SU-DHL-6 (cell line): ENCODE measurements at regions not wholly inside any gene's neighbourhood (a gene's known extent, or its start where the extent isn't known, plus 50 kb on each side); places are given as distances from the start of the nearest gene placed in this dataset.

Experiments used
- H2AFZ ChIP-seq: fragments of 200-600 bp; sonication (generic); 2 replicates; pipeline ENCODE4 v1.6.1; 2014; ENCODE audit warnings: low read depth, mild to moderate bottlenecking, moderate library complexity, mixed read lengths, antibody characterized with exemption, low read length; ENCODE audit not compliant: severe bottlenecking
- H3F3A ChIP-seq: fragments of 200-600 bp; shearing (Covaris generic); 2 replicates; pipeline ENCODE4 v1.6.0; 2016; ENCODE audit warnings: antibody characterized with exemption, mild to moderate bottlenecking; ENCODE audit not compliant: insufficient read depth
- H3K27ac ChIP-seq: fragments of 200-600 bp; sonication (generic); 2 replicates; pipeline ENCODE4 v1.5.1; 2016; ENCODE audit warnings: low read depth, mild to moderate bottlenecking, low read length, moderate library complexity, mixed read lengths
- H3K27me3 ChIP-seq: fragments of 200-600 bp; sonication (generic), shearing (Covaris generic); 2 replicates; pipeline ENCODE4 v1.6.0; 2014; ENCODE audit warnings: mild to moderate bottlenecking, low read length
- H3K36me3 ChIP-seq: fragments of 200-600 bp; sonication (generic); 2 replicates; pipeline ENCODE4 v1.6.1; 2014; ENCODE audit warnings: mild to moderate bottlenecking, low read length, mixed read lengths
- H3K4me2 ChIP-seq: fragments of 300-600, 200-600 bp; shearing (Covaris generic), sonication (generic); 2 replicates; pipeline ENCODE4 v1.6.0; 2014; ENCODE audit warnings: low read length, low read depth, mild to moderate bottlenecking; ENCODE audit not compliant: poor library complexity, severe bottlenecking
- H3K4me3 ChIP-seq: fragments of 200-600 bp; sonication (generic); 2 replicates; pipeline ENCODE4 v1.5.1; 2014; ENCODE audit warnings: antibody characterized with exemption, low read length, mild to moderate bottlenecking, mixed read lengths; ENCODE audit not compliant: insufficient read depth, poor library complexity, severe bottlenecking
- H3K79me2 ChIP-seq: fragments of 200-600 bp; sonication (generic); 2 replicates; pipeline ENCODE4 v1.6.1; 2014; ENCODE audit warnings: mild to moderate bottlenecking, low read length, moderate library complexity; ENCODE audit not compliant: insufficient read depth
- H3K9ac ChIP-seq: fragments of 200-600 bp; sonication (generic); 2 replicates; pipeline ENCODE4 v1.7.0; 2014; ENCODE audit warnings: mild to moderate bottlenecking, low read length
- H3K9me2 ChIP-seq: fragments of 200-600 bp; sonication (generic); replicated peaks from 2 replicates; pipeline ENCODE4 v1.6.1; 2014; ENCODE audit warnings: low read length; ENCODE audit not compliant: insufficient read depth
- H3K9me3 ChIP-seq: fragments of 200-600 bp; sonication (generic); 2 replicates; pipeline ENCODE4 v1.6.1; 2014; ENCODE audit warnings: low read length, mixed read lengths; ENCODE audit not compliant: insufficient read depth
- H4K20me1 ChIP-seq: fragments of 200-600 bp; sonication (generic); 2 replicates; pipeline ENCODE4 v1.6.1; 2014; ENCODE audit warnings: low read depth, mild to moderate bottlenecking, antibody characterized with exemption, low read length, moderate library complexity, mixed read lengths
- CTCF ChIP-seq: fragments of 200-600 bp; sonication (generic); IDR thresholded peaks from one replicate; pipeline ENCODE4 v1.5.1; 2017; ENCODE audit warnings: antibody characterized with exemption, mild to moderate bottlenecking, low read length, moderate library complexity; ENCODE audit not compliant: insufficient read depth, poor library complexity, severe bottlenecking
- EZH2phosphoT487 ChIP-seq: fragments of 200-600 bp; sonication (generic), shearing (Covaris generic); conservative IDR thresholded peaks from 2 replicates; pipeline ENCODE4 v1.6.1; 2018; ENCODE audit warnings: mild to moderate bottlenecking, antibody characterized with exemption, low read length, moderate library complexity, mixed read lengths

DNA sequence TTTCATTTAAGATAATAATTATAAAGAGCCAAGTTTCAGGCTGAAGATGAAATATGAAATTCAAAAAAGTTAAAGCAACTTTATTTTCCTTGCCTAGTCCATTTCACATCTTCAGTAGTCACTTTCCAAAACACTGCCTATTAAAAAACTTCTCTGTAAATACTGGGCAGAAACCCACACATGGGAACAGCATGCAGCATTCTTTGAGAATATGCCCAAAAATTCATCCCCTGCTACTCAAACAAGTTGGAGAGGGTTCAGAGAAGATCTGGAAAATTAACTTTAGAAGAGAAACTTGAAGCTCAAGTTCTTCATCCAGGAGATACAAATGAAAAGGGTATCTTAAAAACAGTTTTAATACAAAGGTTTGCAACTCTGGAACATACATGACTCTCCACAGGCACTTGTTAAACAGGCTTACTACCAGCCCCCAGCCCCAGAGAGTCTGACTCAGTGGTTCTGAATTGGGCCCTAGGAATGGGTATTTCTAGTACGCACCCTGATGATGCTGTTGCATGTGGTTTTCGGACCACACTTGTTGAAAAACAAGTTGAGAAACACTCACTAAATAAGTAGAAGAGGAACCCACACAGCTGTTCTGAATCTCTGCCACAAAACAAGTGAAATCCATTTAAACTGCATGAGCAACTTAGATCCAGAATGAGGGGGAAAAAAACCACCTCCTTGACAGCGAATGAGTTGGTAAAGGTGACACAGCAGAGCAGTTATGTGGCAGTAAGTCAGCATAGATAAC lies 329.1 kb downstream of the SATB2 start:
- H3K36me3 ChIP-seq = no peaks in the 10 kb centered on the region
- no peaks in the 10 kb centered on the region for H3K27me3 ChIP-seq
- H3K9ac ChIP-seq = no peak overlapping the region
- H3K4me2 ChIP-seq = no peak overlapping the region
- H3F3A ChIP-seq = no peaks in the 10 kb centered on the region
- H4K20me1 ChIP-seq = no peaks in the 10 kb centered on the region
- no peak overlapping the region for H3K27ac ChIP-seq
- TF ChIP-seq CTCF = no peak
- TF ChIP-seq EZH2phosphoT487 = no peak
- H2AFZ ChIP-seq = no peak overlapping the region
- no peaks in the 10 kb centered on the region for H3K9me3 ChIP-seq
- H3K4me3 ChIP-seq = no peak overlapping the region
- no peaks in the 10 kb centered on the region for H3K9me2 ChIP-seq
- H3K79me2 ChIP-seq = no peaks in the 10 kb centered on the region

GRCh38 chr2:199119796-199120195 lies 337.9 kb downstream of the SATB2 start:
- Histone ChIP-seq H3K9ac (no peak overlapping the region), H3K9me3 (no peaks in the 10 kb centered on the region), H3K4me3 (no peak overlapping the region), H2AFZ (no peak overlapping the region), H3K27ac (no peak overlapping the region), H3F3A (no peaks in the 10 kb centered on the region), H3K79me2 (no peaks in the 10 kb centered on the region), H4K20me1 (no peaks in the 10 kb centered on the region), H3K27me3 (no peaks in the 10 kb centered on the region), H3K36me3 (no peaks in the 10 kb centered on the region), H3K4me2 (no peak overlapping the region), H3K9me2 (no peaks in the 10 kb centered on the region)
- TF ChIP-seq CTCF (no peak), EZH2phosphoT487 (no peak)

DNA sequence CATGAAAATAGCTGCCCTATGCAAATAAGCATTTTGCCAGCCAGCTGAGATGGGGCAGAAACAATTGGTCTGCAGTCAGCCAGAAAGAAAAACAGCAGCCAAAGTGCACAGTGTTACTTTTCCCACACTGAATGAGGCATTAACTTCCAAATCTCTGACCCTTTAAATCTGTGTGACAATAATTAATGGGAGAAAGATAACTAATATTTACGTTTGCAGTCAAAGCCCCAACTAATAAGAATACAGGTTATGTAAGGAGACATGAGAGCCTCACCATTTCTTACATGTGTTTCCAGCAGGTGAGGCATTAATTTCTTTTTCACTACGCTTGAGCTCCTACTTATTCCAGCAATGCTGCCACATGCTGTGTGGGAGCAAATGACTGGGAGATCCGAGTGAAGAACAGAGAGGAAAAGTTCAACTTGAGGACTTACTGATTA lies 339.0 kb downstream of the SATB2 start:
- Histone ChIP-seq H3K9me2 (no peaks in the 10 kb centered on the region), H3K4me3 (no peak overlapping the region), H3K27ac (no peak overlapping the region), H3F3A (no peaks in the 10 kb centered on the region), H3K79me2 (no peaks in the 10 kb centered on the region), H4K20me1 (no peaks in the 10 kb centered on the region), H3K4me2 (no peak overlapping the region), H3K9me3 (no peaks in the 10 kb centered on the region), H3K9ac (no peak overlapping the region), H3K36me3 (no peaks in the 10 kb centered on the region), H2AFZ (no peak overlapping the region), H3K27me3 (no peaks in the 10 kb centered on the region)
- TF ChIP-seq EZH2phosphoT487 (no peak), CTCF (no peak)
